Stimulated activated naive CD4-positive, alpha-beta T cell (primary cell): ENCODE measurements at regions not wholly inside any gene's neighbourhood (a gene's known extent, or its start where the extent isn't known, plus 50 kb on each side); places are given as distances from the start of the nearest gene placed in this dataset.
"Not testable (repeated sequence)": the region's sequence is repeated elsewhere in the genome, so short reads cannot be mapped to it uniquely, and the experiment has no call there.

ENCODE experiments used
- DNase-seq, 6 experiments: peaks; one replicate each; lab custom pipeline; 2025; lab: John Stamatoyannopoulos, UW

DNA sequence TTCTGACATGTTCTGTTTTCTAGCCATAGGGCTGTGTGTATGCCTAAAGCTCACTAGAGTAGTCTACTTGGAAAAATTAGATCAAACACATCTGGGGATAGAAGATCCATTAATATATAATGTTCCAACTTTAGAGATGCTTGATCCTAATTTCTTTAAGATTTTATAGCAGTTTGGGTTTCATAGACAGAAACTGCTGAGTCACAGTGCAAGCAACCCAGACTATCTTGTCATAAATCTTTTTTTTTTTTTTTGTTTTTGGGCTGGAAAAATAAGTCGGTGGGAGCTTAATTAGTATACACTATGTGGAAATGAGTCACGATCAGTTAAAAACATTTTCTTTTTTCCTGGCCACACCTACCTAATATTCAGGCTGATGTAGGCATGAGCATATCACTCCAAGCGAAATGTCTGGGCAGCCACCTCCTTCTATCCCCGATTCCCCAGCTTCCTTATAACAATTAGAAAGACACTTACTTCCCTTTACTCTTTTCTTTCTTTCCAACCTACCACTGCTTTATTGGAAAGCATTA, 58.2 kb upstream of the CASK start:
- DNase-seq: no peak

DNA sequence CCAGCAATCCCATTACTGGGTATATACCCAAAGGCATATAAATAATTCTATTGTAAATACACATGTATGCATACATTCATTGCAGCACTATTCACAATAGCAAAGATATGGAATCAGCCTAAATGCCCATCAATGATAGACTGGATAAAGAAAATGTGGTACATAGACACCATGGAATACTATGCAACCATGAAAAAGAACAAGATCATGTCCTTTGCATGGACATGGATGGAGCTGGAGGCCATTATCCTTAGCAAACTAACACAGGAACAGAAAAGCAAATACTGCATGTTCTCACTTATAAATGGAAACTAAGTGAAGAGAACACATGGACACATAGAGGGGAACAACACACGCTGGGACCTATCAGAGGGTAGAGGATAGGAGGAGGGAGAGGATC, 51.3 kb upstream of the CASK start:
- DNase-seq: not testable (repeated sequence)

DNA sequence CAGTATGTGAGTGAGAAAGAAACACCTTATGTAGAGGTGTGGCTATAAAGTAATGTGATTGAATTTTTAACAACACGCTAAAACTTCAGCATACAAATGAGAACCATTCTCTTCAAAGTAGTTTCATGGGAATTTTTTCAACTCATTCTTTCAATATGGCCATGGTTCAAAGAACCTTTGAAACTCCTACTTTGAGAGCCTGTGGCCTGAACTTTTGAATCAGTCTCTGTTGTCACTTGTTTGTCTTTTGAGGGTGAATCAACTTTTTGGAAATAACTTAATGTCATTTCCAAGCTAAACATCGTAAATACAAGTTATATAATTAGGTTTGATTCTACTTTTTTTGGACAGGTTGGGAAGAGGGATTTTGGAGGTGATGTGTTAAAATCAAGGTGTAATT, 49.9 kb upstream of the CASK start:
- no peak for DNase-seq
